Stimulated activated CD4-positive, alpha-beta T cell treated with anti-CD3 and anti-CD28 coated beads, TNF-alpha, amount 100 ng/mL, for 48 hours (primary cell): ENCODE measurements at regions not wholly inside any gene's neighbourhood (a gene's known extent, or its start where the extent isn't known, plus 50 kb on each side); places are given as distances from the start of the nearest gene placed in this dataset.

ENCODE experiments used
- DNase-seq, 3 donors: peaks; one replicate each; pipeline ENCODE4 v3.0.0-alpha.2; 2020; ENCODE audit warnings: low read depth in 3 of 3

DNA sequence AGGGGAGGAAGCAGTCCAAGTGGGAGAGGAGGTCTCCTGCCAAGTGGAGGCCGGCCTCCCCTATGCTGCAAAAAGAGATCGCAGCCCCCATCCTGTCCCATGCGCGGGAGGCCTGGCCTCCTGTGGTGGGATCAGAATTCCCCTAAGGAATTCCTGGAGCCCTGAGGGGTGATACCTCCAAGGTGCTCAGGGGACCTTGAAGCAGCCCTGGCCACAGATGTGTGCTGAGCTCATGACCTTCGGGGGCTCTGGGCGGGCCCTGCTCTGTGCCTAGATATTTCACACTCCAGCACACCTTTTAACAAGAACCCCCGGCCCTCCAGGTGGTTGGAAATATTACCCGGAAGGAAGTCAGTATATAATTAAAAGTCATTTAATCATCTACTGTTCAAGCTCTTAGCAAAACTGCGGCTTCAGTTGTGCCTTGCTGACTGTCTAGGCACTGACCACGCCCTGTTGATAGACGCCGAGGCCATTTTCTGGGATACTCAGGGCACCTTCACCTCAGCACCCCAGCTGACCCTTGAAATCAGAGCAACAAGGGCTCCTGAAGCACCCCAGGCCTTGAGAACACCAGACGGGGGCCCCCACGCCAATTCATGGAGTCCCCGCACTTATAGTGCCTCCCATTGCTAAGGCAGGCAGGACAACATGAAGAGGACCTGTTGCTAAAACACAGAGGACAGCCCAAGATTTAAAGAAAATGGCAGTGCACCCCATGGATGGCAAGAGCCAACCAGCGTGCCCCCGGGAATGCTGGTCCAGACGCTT lies 119.1 kb downstream of the NDUFA10 start:
- no peak for DNase-seq

DNA sequence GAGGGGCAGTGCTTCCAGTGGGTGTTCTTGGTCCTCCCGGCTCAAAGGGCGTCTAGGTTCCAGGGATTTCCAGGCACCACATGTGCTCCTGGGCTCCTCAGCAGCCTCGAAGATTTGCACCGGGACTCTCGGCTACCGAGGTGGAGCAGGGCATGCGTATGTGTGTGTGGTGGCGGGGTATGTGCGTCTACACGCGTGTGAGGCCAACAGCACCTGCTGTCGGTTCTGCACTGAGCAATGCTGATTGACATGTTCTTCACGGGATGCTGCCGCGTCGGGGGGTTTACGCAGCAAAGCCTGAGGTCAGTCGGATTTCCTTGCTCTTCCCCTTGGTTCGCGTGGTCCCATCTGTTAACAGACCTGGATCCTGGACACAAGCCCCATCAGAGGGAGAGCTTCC lies 119.8 kb downstream of the NDUFA10 start:
- DNase-seq: no peak

DNA sequence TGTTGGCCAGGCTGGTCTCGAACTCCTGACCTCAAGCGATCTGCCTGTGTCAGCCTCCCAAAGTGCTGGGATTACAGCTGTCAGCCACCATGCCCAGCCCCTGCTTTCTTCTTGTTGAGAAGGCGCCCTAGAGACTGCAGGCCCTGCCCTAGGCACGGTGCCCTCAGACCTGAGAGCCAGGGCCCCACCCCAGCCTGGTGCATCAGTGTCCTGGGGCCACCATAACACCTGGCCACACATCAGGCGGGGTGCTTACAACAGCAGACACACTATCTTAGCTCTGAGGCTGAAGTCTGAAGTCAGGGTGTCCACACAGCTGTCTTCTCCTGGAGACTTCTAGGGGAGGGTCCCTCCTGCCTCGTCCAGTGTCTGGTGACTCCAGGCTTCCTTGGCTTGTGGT lies 120.6 kb downstream of the NDUFA10 start:
- no peak for DNase-seq

GRCh38 chr2:239903803-239904202 lies 121.3 kb downstream of the NDUFA10 start:
- no peak for DNase-seq

DNA sequence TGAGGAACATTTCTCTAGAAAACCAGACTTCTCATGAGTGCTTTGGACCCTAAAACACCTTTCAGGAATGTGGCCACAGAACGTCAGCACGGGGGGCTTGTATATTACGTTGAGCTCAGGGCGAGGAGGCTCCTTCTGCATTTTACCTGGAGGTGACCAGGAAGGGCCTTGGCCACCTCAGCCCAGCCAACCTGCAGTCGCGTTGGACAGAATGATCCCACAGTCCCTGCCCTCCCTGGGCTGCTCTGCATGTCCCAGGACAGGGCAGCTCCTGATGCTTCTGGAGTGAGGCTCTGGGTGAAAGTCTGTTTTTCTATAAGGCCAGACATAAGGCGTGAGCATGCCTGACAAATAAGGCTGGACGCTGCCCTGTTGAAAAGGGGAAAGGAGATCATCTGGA lies 121.9 kb downstream of the NDUFA10 start:
- no peak for DNase-seq

DNA sequence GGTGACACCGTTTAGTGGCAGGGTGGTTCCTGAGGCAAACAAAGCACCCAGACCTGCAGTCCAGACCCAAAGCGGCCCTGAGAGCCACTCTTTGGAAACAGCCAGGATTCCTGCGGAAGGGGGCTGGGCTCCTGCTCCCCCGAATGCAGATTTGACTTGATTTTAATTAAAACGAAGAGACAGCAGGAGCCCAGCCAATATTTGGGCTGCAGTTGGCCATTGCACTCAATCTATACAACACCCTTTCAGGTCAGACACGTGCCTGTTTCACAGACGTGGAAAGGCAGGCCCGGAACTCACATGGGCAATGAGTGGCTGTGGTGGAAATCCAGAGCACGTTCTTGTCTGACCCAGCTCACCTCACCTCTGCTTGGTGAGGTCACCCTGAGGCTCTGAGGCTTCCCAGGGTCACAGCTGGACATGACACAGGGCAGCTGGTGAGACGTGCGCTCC lies 122.4 kb downstream of the NDUFA10 start:
- no peak for DNase-seq

DNA sequence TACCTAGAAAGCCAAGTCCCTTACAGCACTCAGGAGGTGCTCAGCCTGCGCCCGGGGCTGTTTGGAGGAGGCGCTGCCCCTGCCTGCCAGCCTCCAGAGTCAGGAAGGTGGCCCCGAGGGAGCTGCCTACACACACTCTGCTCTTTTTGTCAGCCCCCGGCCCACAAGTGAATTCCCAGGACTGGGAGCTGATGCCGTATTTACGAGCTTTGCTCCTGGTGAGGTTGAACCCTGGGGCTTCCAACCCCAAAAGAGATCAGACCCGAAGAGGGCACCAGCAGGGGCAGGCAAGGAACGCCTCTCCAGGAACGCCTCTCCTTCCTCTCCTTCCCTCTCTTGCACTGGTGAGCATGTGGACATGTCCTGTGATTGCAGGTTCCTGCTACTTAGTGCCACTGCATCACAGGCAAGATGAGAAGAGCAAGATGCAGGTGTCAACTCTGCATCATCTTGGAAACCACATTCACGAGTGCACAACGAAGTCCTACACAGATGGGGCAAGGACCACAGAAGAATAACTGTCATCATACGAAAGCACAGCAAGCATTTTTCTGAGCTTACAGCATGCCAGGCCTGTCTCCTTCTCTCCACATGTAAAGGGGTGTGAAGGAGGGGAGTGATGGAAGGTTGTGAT lies 126.7 kb downstream of the NDUFA10 start:
- no peak for DNase-seq

GRCh38 chr2:239897596-239898235 lies 127.4 kb downstream of the NDUFA10 start:
- DNase-seq: no peak

DNA sequence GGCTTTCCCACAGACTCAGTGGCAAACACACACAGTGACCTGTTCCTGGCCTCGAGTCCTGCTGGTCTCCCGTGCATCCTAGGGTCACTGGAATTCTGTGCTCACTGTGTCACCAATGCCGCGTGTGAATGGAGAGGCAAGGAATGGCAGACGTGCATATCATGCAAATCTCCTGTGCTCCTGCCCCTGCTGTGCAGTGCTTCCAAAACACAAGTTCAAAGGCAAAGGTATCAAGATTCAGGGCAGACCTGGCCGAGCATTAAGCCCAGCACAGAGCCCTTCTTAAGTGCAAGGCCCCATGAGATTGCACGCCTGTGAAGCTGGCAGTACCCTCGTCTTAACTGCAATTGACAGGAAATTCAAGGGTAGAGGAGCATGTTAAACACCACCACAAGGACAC lies 129.1 kb downstream of the NDUFA10 start:
- no peak for DNase-seq

DNA sequence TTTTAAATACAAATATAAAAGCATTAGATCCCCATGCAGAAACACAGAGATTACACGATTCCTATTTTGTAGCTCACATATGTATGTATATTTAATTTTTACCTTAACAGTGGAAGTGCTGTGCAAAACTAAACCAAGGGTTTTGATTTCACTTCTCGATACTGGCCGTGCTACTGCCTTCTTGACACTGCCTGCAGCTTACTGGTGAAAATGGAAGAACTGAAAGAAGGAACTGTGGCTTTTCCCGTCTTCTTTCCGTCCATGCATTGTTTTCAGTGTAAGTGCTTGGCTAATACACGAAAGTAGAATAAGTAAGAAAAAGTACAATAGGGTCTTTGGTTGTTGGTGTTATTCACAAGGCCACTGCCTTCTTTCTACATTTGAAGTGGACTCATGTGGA lies 129.5 kb downstream of the NDUFA10 start:
- DNase-seq: no peak

DNA sequence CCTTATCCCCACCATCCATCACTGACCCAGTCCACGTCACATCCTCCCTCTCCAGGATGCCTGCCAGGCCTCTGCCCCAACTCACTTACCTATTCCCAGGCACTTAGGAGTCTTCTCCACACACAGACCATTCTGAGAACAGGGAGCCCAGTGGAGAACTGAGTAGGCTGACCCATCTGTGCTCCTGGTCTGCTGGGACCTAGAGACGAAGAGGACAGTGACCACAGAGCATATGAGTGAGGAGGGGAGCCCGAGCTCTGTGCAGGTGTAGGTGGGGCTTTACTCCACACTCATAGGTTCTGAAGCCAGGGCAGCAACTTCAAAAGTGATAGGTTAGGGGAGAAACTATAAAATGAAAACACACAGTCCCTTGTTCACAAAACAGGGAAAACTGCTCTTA lies 130.0 kb downstream of the NDUFA10 start:
- DNase-seq: no peak

- DNase-seq: no peak
These were observed 130.9 kb downstream of the NDUFA10 start for GRCh38 chr2:239894276-239894675.

- DNase-seq: no peak
These were observed 132.0 kb downstream of the NDUFA10 start for GRCh38 chr2:239893236-239893515.

GRCh38 chr2:239892441-239893235 lies 132.5 kb downstream of the NDUFA10 start:
- DNase-seq: no peak

DNA sequence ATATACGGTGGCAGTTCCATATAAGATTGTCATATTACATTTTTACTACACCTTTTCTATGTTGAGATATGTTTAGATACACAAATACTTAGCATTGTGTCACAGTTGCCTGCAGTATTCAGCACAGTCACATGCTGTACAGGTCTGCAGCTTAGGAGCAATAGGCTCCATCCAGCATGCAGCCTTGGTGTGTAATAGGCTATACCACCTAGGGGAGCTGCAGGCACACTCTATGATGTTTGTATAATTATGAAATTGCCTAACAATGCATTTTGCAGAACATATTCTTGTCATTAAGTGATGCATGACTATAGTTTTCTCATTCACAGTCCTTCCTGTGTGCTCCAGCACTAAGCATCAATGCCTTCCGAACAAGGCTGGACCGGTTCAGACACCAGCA lies 133.4 kb downstream of the NDUFA10 start:
- no peak for DNase-seq

GRCh38 chr2:239890206-239890746 lies 134.9 kb downstream of the NDUFA10 start:
- DNase-seq: no peak

GRCh38 chr2:239889641-239890121 lies 135.5 kb downstream of the NDUFA10 start:
- DNase-seq: no peak

GRCh38 chr2:239887604-239888003 lies 137.5 kb downstream of the NDUFA10 start:
- no peak for DNase-seq

GRCh38 chr2:239886781-239887180 lies 138.4 kb downstream of the NDUFA10 start:
- DNase-seq: no peak

DNA sequence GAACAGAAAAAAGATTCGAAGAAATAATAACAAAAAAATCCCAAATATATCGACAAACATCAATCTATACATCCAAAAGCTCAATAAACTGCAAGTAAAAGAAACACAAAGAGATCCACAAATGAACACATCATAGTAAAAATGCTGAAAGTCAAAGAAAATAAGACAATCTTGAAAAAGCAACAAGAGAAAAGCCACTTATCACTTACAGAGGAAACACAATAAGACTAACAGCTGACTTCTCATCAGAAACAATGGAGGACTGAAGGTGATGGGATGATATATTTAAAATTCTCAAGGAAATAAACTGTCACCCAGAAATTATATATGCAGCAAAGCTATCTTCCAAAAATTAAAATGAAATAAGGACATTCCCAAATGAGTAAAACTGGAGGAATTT lies 140.3 kb downstream of the NDUFA10 start:
- DNase-seq: no peak

- DNase-seq: no peak
These were observed 141.1 kb downstream of the NDUFA10 start for GRCh38 chr2:239884051-239884405.
